GM19240 (cell line): ENCODE measurements at regions not wholly inside any gene's neighbourhood (a gene's known extent, or its start where the extent isn't known, plus 50 kb on each side); places are given as distances from the start of the nearest gene placed in this dataset.
"Not testable (repeated sequence)": the region's sequence is repeated elsewhere in the genome, so short reads cannot be mapped to it uniquely, and the experiment has no call there.

ENCODE experiments used
- DNase-seq: peaks from one replicate; pipeline ENCODE4 v3.0.0; 2011; ENCODE audit warnings: low spot score; ENCODE audit not compliant: insufficient read length

- no peak for DNase-seq
Measured at GRCh38 chr4:140249351-140249750, 95.4 kb upstream of the MAML3 start.

- DNase-seq = no peak
Measured at GRCh38 chr4:140247237-140247636, 93.3 kb upstream of the MAML3 start.

GRCh38 chr4:140246216-140246615, 92.2 kb upstream of the MAML3 start:
- DNase-seq = no peak

GRCh38 chr4:140244328-140244727, 90.3 kb upstream of the MAML3 start:
- DNase-seq = no peak

- DNase-seq = peak; percentile 19
Measured at GRCh38 chr4:140243278-140243753, 89.3 kb upstream of the MAML3 start.

GRCh38 chr4:140242357-140243277, 88.6 kb upstream of the MAML3 start:
- no peak for DNase-seq

GRCh38 chr4:140240237-140240636, 86.3 kb upstream of the MAML3 start:
- no peak for DNase-seq

- DNase-seq = no peak
Measured at GRCh38 chr4:140239311-140239710, 85.3 kb upstream of the MAML3 start.

GRCh38 chr4:140238351-140239056, 84.5 kb upstream of the MAML3 start:
- no peak for DNase-seq

GRCh38 chr4:140237616-140238350, 83.8 kb upstream of the MAML3 start:
- DNase-seq = no peak

- no peak for DNase-seq
Measured at GRCh38 chr4:140236654-140237169, 82.7 kb upstream of the MAML3 start.

- no peak for DNase-seq
Measured at GRCh38 chr4:140234697-140235060, 80.7 kb upstream of the MAML3 start.

GRCh38 chr4:140233791-140234696, 80.1 kb upstream of the MAML3 start:
- DNase-seq = no peak

- no peak for DNase-seq
Measured at GRCh38 chr4:140229881-140230280, 75.9 kb upstream of the MAML3 start.

GRCh38 chr4:140227286-140227685, 73.3 kb upstream of the MAML3 start:
- DNase-seq = no peak

GRCh38 chr4:140223056-140223810, 69.2 kb upstream of the MAML3 start:
- DNase-seq = no peak

- DNase-seq = no peak
Measured at GRCh38 chr4:140222171-140222570, 68.2 kb upstream of the MAML3 start.

- DNase-seq = no peak
Measured at GRCh38 chr4:140220058-140220457, 66.1 kb upstream of the MAML3 start.

GRCh38 chr4:140219567-140219966, 65.6 kb upstream of the MAML3 start:
- DNase-seq = no peak

GRCh38 chr4:140219070-140219469, 65.1 kb upstream of the MAML3 start:
- not testable (repeated sequence) for DNase-seq
